ENCODE measurements at regions not wholly inside any gene's neighbourhood (a gene's known extent, or its start where the extent isn't known, plus 50 kb on each side); places are given as distances from the start of the nearest gene placed in this dataset.

GRCh38 chr11:21625982-21626381, 566.9 kb upstream of the ANO5 start:
- H3K9me3 ChIP-seq, result 0 out of 2 replicates have a peak, but pooled peaks cover 8% of the 10 kb centered on the region
- H3K27me3 ChIP-seq, result no peaks in the 10 kb centered on the region
- H3K4me1 ChIP-seq, result peaks cover 27% of the 10 kb centered on the region
- H3K9ac ChIP-seq, result no peak overlapping the region; the same call in 1 of the 2 replicates
- H3K36me3 ChIP-seq, result no peaks in the 10 kb centered on the region
- no peaks in the 10 kb centered on the region for H4K20me1 ChIP-seq
- peak; percentile 48; the same call in 1 of the 2 replicates for TF ChIP-seq Cebpa-rat (IDR thresholded peaks at IDR 0.05)
- H3K27ac ChIP-seq, result peak overlapping the region; percentile 68; the same call in 1 of the 2 replicates
- H3K4me3 ChIP-seq, result no peak overlapping the region
- H3K4me2 ChIP-seq, result peak overlapping the region; percentile 73

GRCh38 chr11:21628641-21629040, 564.2 kb upstream of the ANO5 start:
- Histone ChIP-seq H4K20me1 (no peaks in the 10 kb centered on the region), H3K9ac (no peak overlapping the region), H3K4me2 (no peak overlapping the region), H3K27me3 (no peaks in the 10 kb centered on the region), H3K4me1 (peaks cover 27% of the 10 kb centered on the region), H3K9me3 (0 out of 2 replicates have a peak, but pooled peaks cover 8% of the 10 kb centered on the region), H3K36me3 (no peaks in the 10 kb centered on the region), H3K27ac (no peak overlapping the region), H3K4me3 (no peak overlapping the region)
- no peak for TF ChIP-seq Cebpa-rat (IDR thresholded peaks at IDR 0.05)

GRCh38 chr11:21630934-21631478, 561.9 kb upstream of the ANO5 start:
- no peak overlapping the region for H3K4me2 ChIP-seq
- 0 out of 2 replicates have a peak, but pooled peaks cover 8% of the 10 kb centered on the region for H3K9me3 ChIP-seq
- H3K27me3 ChIP-seq, result no peaks in the 10 kb centered on the region
- no peaks in the 10 kb centered on the region for H3K36me3 ChIP-seq
- peaks cover 15% of the 10 kb centered on the region for H3K4me1 ChIP-seq
- no peaks in the 10 kb centered on the region for H4K20me1 ChIP-seq
- no peak overlapping the region for H3K4me3 ChIP-seq
- H3K27ac ChIP-seq, result no peak overlapping the region
- no peak overlapping the region for H3K9ac ChIP-seq
- no peak for TF ChIP-seq Cebpa-rat (IDR thresholded peaks at IDR 0.05)

GRCh38 chr11:21631991-21632390, 560.9 kb upstream of the ANO5 start:
- peaks cover 5% of the 10 kb centered on the region for H3K4me1 ChIP-seq
- no peak overlapping the region for H3K4me2 ChIP-seq
- no peaks in the 10 kb centered on the region for H3K27me3 ChIP-seq
- H3K9ac ChIP-seq, result no peak overlapping the region
- no peak for TF ChIP-seq Cebpa-rat (IDR thresholded peaks at IDR 0.05)
- 0 out of 2 replicates have a peak, but pooled peaks cover 6% of the 10 kb centered on the region for H3K9me3 ChIP-seq
- H3K27ac ChIP-seq, result no peak overlapping the region
- H3K36me3 ChIP-seq, result no peaks in the 10 kb centered on the region
- no peak overlapping the region for H3K4me3 ChIP-seq
- H4K20me1 ChIP-seq, result no peaks in the 10 kb centered on the region

GRCh38 chr11:21634491-21634890, 558.4 kb upstream of the ANO5 start:
- no peak overlapping the region for H3K4me2 ChIP-seq
- H3K9me3 ChIP-seq, result no peaks in the 10 kb centered on the region
- TF ChIP-seq Cebpa-rat (IDR thresholded peaks at IDR 0.05), result no peak
- H4K20me1 ChIP-seq, result no peaks in the 10 kb centered on the region
- H3K27ac ChIP-seq, result no peak overlapping the region
- H3K4me1 ChIP-seq, result no peaks in the 10 kb centered on the region
- H3K9ac ChIP-seq, result no peak overlapping the region
- H3K27me3 ChIP-seq, result no peaks in the 10 kb centered on the region
- H3K36me3 ChIP-seq, result no peaks in the 10 kb centered on the region
- H3K4me3 ChIP-seq, result no peak overlapping the region

- no peaks in the 10 kb centered on the region for H4K20me1 ChIP-seq
- no peak overlapping the region for H3K27ac ChIP-seq
- no peaks in the 10 kb centered on the region for H3K4me1 ChIP-seq
- H3K4me2 ChIP-seq, result no peak overlapping the region
- H3K27me3 ChIP-seq, result no peaks in the 10 kb centered on the region
- H3K9ac ChIP-seq, result no peak overlapping the region
- no peak overlapping the region for H3K4me3 ChIP-seq
- no peak for TF ChIP-seq Cebpa-rat (IDR thresholded peaks at IDR 0.05)
- H3K9me3 ChIP-seq, result no peaks in the 10 kb centered on the region
- H3K36me3 ChIP-seq, result no peaks in the 10 kb centered on the region
These were observed 557.9 kb upstream of the ANO5 start for GRCh38 chr11:21634956-21635355.

GRCh38 chr11:21635394-21636145, 557.3 kb upstream of the ANO5 start:
- TF ChIP-seq Cebpa-rat (IDR thresholded peaks at IDR 0.05), result no peak
- Histone ChIP-seq H3K27me3 (no peaks in the 10 kb centered on the region), H4K20me1 (no peaks in the 10 kb centered on the region), H3K36me3 (no peaks in the 10 kb centered on the region), H3K4me2 (no peak overlapping the region), H3K4me3 (no peak overlapping the region), H3K9me3 (no peaks in the 10 kb centered on the region), H3K4me1 (no peaks in the 10 kb centered on the region; the same call in 1 of the 2 replicates), H3K27ac (no peak overlapping the region), H3K9ac (no peak overlapping the region)

GRCh38 chr11:21636561-21636960, 556.3 kb upstream of the ANO5 start:
- Histone ChIP-seq H4K20me1 (no peaks in the 10 kb centered on the region), H3K4me3 (no peak overlapping the region), H3K36me3 (no peaks in the 10 kb centered on the region), H3K27ac (no peak overlapping the region), H3K4me2 (no peak overlapping the region), H3K9me3 (no peaks in the 10 kb centered on the region), H3K27me3 (no peaks in the 10 kb centered on the region), H3K4me1 (no peaks in the 10 kb centered on the region; the same call in 1 of the 2 replicates), H3K9ac (no peak overlapping the region)
- TF ChIP-seq Cebpa-rat (IDR thresholded peaks at IDR 0.05), result no peak

- no peaks in the 10 kb centered on the region for H3K9me3 ChIP-seq
- no peaks in the 10 kb centered on the region for H3K36me3 ChIP-seq
- H3K4me1 ChIP-seq, result no peaks in the 10 kb centered on the region; the same call in 1 of the 2 replicates
- H3K27ac ChIP-seq, result no peak overlapping the region
- no peak overlapping the region for H3K4me3 ChIP-seq
- no peak overlapping the region for H3K4me2 ChIP-seq
- H3K27me3 ChIP-seq, result no peaks in the 10 kb centered on the region
- TF ChIP-seq Cebpa-rat (IDR thresholded peaks at IDR 0.05), result no peak
- H4K20me1 ChIP-seq, result no peaks in the 10 kb centered on the region
- H3K9ac ChIP-seq, result no peak overlapping the region
These were observed 552.4 kb upstream of the ANO5 start for GRCh38 chr11:21640491-21640890.

GRCh38 chr11:21641869-21642268, 551.0 kb upstream of the ANO5 start:
- TF ChIP-seq Cebpa-rat (IDR thresholded peaks at IDR 0.05), result no peak
- Histone ChIP-seq H3K4me3 (no peak overlapping the region), H3K27me3 (no peaks in the 10 kb centered on the region), H3K27ac (no peak overlapping the region), H3K4me1 (no peaks in the 10 kb centered on the region; the same call in 1 of the 2 replicates), H4K20me1 (no peaks in the 10 kb centered on the region), H3K36me3 (no peaks in the 10 kb centered on the region), H3K9ac (no peak overlapping the region), H3K4me2 (no peak overlapping the region), H3K9me3 (no peaks in the 10 kb centered on the region)

Data from BLaER1 (cell line).